ENCODE measurements at regions not wholly inside any gene's neighbourhood (a gene's known extent, or its start where the extent isn't known, plus 50 kb on each side); places are given as distances from the start of the nearest gene placed in this dataset.

DNA sequence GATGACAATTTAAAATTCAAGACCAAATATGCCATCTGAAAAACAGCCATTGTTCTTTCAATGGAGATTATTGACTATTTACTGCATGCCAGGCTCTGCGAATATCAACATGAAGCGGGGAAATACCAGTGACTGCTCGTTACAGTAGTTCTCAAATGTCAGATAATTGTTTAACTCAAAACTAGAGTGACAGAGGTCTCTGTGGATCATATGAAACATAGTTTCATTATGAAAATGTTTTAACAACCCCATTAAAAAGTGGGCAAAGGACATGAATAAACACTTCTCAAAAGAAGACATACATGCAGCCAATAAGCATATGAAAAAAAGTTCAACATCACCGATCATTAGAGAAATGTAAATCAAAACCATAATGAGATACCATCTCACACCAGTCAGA lies 50.0 kb upstream of the GPR149 start:
- no peak for TF ChIP-seq POLR2A (IDR thresholded peaks at IDR 0.05)
- TF ChIP-seq, protein P1, sequence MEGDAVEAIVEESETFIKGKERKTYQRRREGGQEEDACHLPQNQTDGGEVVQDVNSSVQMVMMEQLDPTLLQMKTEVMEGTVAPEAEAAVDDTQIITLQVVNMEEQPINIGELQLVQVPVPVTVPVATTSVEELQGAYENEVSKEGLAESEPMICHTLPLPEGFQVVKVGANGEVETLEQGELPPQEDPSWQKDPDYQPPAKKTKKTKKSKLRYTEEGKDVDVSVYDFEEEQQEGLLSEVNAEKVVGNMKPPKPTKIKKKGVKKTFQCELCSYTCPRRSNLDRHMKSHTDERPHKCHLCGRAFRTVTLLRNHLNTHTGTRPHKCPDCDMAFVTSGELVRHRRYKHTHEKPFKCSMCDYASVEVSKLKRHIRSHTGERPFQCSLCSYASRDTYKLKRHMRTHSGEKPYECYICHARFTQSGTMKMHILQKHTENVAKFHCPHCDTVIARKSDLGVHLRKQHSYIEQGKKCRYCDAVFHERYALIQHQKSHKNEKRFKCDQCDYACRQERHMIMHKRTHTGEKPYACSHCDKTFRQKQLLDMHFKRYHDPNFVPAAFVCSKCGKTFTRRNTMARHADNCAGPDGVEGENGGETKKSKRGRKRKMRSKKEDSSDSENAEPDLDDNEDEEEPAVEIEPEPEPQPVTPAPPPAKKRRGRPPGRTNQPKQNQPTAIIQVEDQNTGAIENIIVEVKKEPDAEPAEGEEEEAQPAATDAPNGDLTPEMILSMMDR (IDR thresholded peaks at IDR 0.05): no peak
- no peak for TF ChIP-seq POLR2AphosphoS5 (IDR thresholded peaks at IDR 0.05)

All from upper lobe of left lung (tissue), 4 donors.